Muscle layer of colon (tissue), 2 donors: ENCODE measurements at regions not wholly inside any gene's neighbourhood (a gene's known extent, or its start where the extent isn't known, plus 50 kb on each side); places are given as distances from the start of the nearest gene placed in this dataset.

Experiments used
- H3K27ac ChIP-seq: one replicate; pipeline ENCODE4 v1.7.0; 2013; ENCODE audit warnings: low read depth, mild to moderate bottlenecking, low read length, moderate library complexity
- H3K27me3 ChIP-seq, 2 donors: one replicate each; pipeline ENCODE4 v1.7.0; 2013; ENCODE audit warnings: low read length in 2 of 2, mild to moderate bottlenecking in 2 of 2; ENCODE audit not compliant: insufficient read depth in 2 of 2, control insufficient read depth in 1 of 2
- H3K36me3 ChIP-seq: one replicate; pipeline ENCODE4 v1.7.0; 2013; ENCODE audit warnings: mild to moderate bottlenecking, low read length; ENCODE audit not compliant: insufficient read depth
- H3K4me1 ChIP-seq: one replicate; pipeline ENCODE4 v1.7.0; 2013; ENCODE audit warnings: mild to moderate bottlenecking, low read length; ENCODE audit not compliant: insufficient read depth
- H3K4me3 ChIP-seq, 2 donors: one replicate each; pipeline ENCODE4 v1.7.0; 2013; ENCODE audit warnings: low read length in 2 of 2, low read depth in 1 of 2, mild to moderate bottlenecking in 1 of 2, moderate library complexity in 1 of 2
- H3K9ac ChIP-seq: one replicate; pipeline ENCODE4 v1.7.0; 2013; ENCODE audit warnings: low read length
- H3K9me3 ChIP-seq: one replicate; pipeline ENCODE4 v1.7.0; 2013; ENCODE audit warnings: mild to moderate bottlenecking, low read length
- donor health status: abdominal sarcoma.
- donor health status: Adenocarcinoma of cecum.

GRCh38 chr3:107008213-107008612, 369.0 kb upstream of the CCDC54 start:
- Histone ChIP-seq H3K27me3 (no peaks in the 10 kb centered on the region), H3K27ac (no peak overlapping the region), H3K9ac (no peak overlapping the region), H3K4me1 (no peaks in the 10 kb centered on the region), H3K36me3 (no peaks in the 10 kb centered on the region), H3K9me3 (no peaks in the 10 kb centered on the region), H3K4me3 (no peak overlapping the region)

- Histone ChIP-seq H3K4me3 (no peak overlapping the region), H3K9me3 (peaks cover 11% of the 10 kb centered on the region), H3K27me3 (no peaks in the 10 kb centered on the region), H3K9ac (no peak overlapping the region), H3K27ac (no peak overlapping the region), H3K4me1 (no peaks in the 10 kb centered on the region), H3K36me3 (no peaks in the 10 kb centered on the region)
Observed at GRCh38 chr3:107013641-107014040, 363.6 kb upstream of the CCDC54 start.

- Histone ChIP-seq H3K9ac (no peak overlapping the region), H3K4me3 (no peak overlapping the region), H3K4me1 (no peaks in the 10 kb centered on the region), H3K36me3 (no peaks in the 10 kb centered on the region), H3K9me3 (no peaks in the 10 kb centered on the region), H3K27ac (no peak overlapping the region), H3K27me3 (no peaks in the 10 kb centered on the region)
Observed at GRCh38 chr3:107024551-107025026, 352.6 kb upstream of the CCDC54 start.

GRCh38 chr3:107025961-107026360, 351.3 kb upstream of the CCDC54 start:
- Histone ChIP-seq H3K36me3 (no peaks in the 10 kb centered on the region), H3K4me3 (no peak overlapping the region), H3K27me3 (no peaks in the 10 kb centered on the region), H3K9ac (no peak overlapping the region), H3K27ac (no peak overlapping the region), H3K9me3 (no peaks in the 10 kb centered on the region), H3K4me1 (no peaks in the 10 kb centered on the region)

- H3K4me3 ChIP-seq = no peak overlapping the region
- no peaks in the 10 kb centered on the region for H3K9me3 ChIP-seq
- H3K27me3 ChIP-seq = no peaks in the 10 kb centered on the region
- H3K36me3 ChIP-seq = no peaks in the 10 kb centered on the region
- H3K9ac ChIP-seq = no peak overlapping the region
- no peaks in the 10 kb centered on the region for H3K4me1 ChIP-seq
- no peak overlapping the region for H3K27ac ChIP-seq
Observed at GRCh38 chr3:107028086-107028485, 349.2 kb upstream of the CCDC54 start.

GRCh38 chr3:107028626-107029025, 348.6 kb upstream of the CCDC54 start:
- Histone ChIP-seq H3K4me3 (no peak overlapping the region), H3K27me3 (no peaks in the 10 kb centered on the region), H3K27ac (no peak overlapping the region)

GRCh38 chr3:107032111-107032510, 345.1 kb upstream of the CCDC54 start:
- H3K4me1 ChIP-seq = no peaks in the 10 kb centered on the region
- H3K27me3 ChIP-seq = no peaks in the 10 kb centered on the region
- H3K9me3 ChIP-seq = no peaks in the 10 kb centered on the region
- no peaks in the 10 kb centered on the region for H3K36me3 ChIP-seq
- no peak overlapping the region for H3K9ac ChIP-seq
- H3K4me3 ChIP-seq = no peak overlapping the region
- no peak overlapping the region for H3K27ac ChIP-seq

More at GRCh38 chr3:107028626-107029025, 348.6 kb upstream of the CCDC54 start:
- no peak overlapping the region for H3K9ac ChIP-seq
- H3K9me3 ChIP-seq = no peaks in the 10 kb centered on the region
- H3K4me1 ChIP-seq = no peaks in the 10 kb centered on the region
- H3K36me3 ChIP-seq = no peaks in the 10 kb centered on the region

GRCh38 chr3:107034142-107034541, 343.1 kb upstream of the CCDC54 start:
- Histone ChIP-seq H3K9me3 (no peaks in the 10 kb centered on the region), H3K4me3 (no peak overlapping the region), H3K27me3 (no peaks in the 10 kb centered on the region), H3K27ac (no peak overlapping the region), H3K4me1 (no peaks in the 10 kb centered on the region), H3K9ac (no peak overlapping the region), H3K36me3 (no peaks in the 10 kb centered on the region)

- Histone ChIP-seq H3K9me3 (no peaks in the 10 kb centered on the region), H3K4me3 (no peak overlapping the region), H3K36me3 (no peaks in the 10 kb centered on the region), H3K27me3 (no peaks in the 10 kb centered on the region), H3K9ac (no peak overlapping the region), H3K27ac (no peak overlapping the region), H3K4me1 (no peaks in the 10 kb centered on the region)
Observed at GRCh38 chr3:107035176-107035575, 342.1 kb upstream of the CCDC54 start.

- Histone ChIP-seq H3K4me3 (no peak overlapping the region), H3K27ac (no peak overlapping the region), H3K9ac (no peak overlapping the region), H3K27me3 (no peaks in the 10 kb centered on the region), H3K9me3 (no peaks in the 10 kb centered on the region), H3K36me3 (no peaks in the 10 kb centered on the region), H3K4me1 (no peaks in the 10 kb centered on the region)
Observed at GRCh38 chr3:107044677-107045076, 332.6 kb upstream of the CCDC54 start.

GRCh38 chr3:107045791-107046190, 331.4 kb upstream of the CCDC54 start:
- Histone ChIP-seq H3K4me1 (no peaks in the 10 kb centered on the region), H3K27me3 (no peaks in the 10 kb centered on the region), H3K27ac (no peak overlapping the region), H3K4me3 (no peak overlapping the region), H3K9me3 (no peaks in the 10 kb centered on the region), H3K36me3 (no peaks in the 10 kb centered on the region), H3K9ac (no peak overlapping the region)

- no peaks in the 10 kb centered on the region for H3K4me1 ChIP-seq
- H3K9ac ChIP-seq = no peak overlapping the region
- H3K27me3 ChIP-seq = no peaks in the 10 kb centered on the region
- H3K27ac ChIP-seq = no peak overlapping the region
- H3K36me3 ChIP-seq = no peaks in the 10 kb centered on the region
- no peaks in the 10 kb centered on the region for H3K9me3 ChIP-seq
- no peak overlapping the region for H3K4me3 ChIP-seq
Observed at GRCh38 chr3:107055181-107055942, 321.9 kb upstream of the CCDC54 start.
